ENCODE measurements at regions not wholly inside any gene's neighbourhood (a gene's known extent, or its start where the extent isn't known, plus 50 kb on each side); places are given as distances from the start of the nearest gene placed in this dataset.
"Not testable (repeated sequence)": the region's sequence is repeated elsewhere in the genome, so short reads cannot be mapped to it uniquely, and the experiment has no call there.

DNA sequence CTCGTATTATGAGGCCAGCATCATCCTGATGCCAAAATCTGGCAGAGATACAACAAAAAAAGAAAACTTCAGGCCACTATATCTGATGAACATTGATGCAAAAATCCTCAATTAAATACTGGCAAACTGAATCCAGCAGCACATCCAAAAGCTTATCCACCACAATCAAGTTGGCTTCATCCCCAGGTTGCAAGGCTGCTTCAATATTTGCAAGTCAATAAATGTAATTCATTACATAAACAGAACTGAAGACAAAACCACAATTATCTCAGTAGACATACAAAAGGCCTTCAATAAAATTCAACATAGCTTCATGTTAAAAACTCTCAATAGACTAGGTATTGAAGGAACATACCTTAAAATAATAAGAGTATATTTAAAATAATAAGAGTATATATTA, 815.3 kb upstream of the SLITRK1 start:
- not testable (repeated sequence) for DNase-seq

DNA sequence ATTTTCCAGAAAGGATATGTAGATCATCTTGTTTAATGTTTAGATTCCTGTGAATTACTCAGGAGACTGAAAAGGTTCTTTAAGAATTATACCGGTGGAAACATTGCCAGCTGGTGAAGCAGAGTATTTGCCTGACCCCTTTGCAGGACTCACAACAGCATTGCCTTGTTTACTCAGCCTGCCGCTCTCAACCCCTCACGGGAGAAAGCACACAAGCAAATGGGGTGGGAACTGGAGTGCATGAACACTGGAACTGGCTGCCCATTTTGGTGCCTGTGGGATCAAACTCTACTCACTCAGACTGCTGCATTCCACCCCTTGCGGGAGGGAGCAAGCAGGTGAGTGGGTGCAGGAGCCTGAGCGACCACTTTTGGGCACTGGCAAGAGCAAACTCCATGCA, 804.7 kb upstream of the SLITRK1 start:
- no peak for DNase-seq

DNA sequence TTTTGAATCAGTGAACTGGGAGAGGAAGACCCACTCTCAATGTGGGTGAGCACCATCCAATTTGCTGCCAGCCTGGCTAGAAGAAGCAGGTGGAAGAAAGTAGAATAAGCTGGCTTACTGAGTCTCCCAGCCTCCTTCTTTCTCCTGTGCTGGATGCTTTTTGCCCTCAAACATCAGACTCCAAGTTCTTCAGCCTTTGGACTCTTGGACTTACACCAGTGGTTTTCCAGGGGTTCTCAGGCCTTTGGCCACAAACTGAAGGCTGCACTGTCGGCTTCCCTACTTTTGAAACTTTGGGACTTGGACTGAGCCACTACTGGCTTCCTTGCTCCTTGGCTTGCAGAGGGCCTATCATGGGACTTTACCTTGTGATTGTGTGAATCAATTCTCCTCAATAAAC, 804.2 kb upstream of the SLITRK1 start:
- DNase-seq: no peak

GRCh38 chr13:84684804-84685203, 802.5 kb upstream of the SLITRK1 start:
- DNase-seq: no peak

GRCh38 chr13:84684048-84684662, 801.9 kb upstream of the SLITRK1 start:
- DNase-seq: no peak

DNA sequence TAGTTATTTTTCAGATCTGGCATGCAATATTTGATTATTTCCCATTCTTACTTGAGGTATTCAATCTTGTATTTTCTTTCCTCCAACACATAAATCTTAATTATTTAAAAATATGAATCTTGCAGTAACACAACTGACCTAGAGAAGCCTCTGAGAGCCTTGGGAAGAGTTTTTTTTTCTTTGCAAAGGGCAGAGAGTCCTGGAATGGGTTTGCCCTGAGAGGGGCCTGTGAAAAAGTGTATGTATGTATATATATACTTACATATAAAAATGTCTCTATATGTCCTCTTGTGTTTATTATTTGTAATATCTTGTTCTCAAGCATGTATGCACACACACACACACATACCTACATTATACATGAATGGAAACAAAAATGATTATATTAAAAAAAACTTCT, 801.2 kb upstream of the SLITRK1 start:
- no peak for DNase-seq

GRCh38 chr13:84677836-84678235, 795.6 kb upstream of the SLITRK1 start:
- no peak for DNase-seq

DNA sequence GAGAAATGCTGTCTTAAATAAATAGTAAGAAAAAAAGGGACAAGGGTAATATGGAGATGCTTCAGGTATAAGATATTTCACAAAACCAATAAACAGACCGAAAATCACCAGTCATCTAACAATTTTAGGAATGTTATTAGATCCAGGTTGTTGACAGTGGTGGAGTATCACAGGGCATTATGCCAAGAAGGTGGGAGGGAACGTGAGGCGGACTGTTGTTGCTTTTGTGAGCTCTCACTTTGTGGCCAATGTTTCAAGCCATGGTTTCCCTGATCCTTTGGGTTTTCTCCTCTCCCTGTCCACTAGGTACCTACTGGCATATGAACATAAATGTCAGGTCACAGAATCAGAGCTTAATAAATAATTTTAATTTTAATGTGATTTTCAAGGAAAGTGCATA, 790.3 kb upstream of the SLITRK1 start:
- no peak for DNase-seq

GRCh38 chr13:84670245-84670644, 788.0 kb upstream of the SLITRK1 start:
- DNase-seq: no peak

GRCh38 chr13:84668637-84669036, 786.4 kb upstream of the SLITRK1 start:
- DNase-seq: no peak

DNA sequence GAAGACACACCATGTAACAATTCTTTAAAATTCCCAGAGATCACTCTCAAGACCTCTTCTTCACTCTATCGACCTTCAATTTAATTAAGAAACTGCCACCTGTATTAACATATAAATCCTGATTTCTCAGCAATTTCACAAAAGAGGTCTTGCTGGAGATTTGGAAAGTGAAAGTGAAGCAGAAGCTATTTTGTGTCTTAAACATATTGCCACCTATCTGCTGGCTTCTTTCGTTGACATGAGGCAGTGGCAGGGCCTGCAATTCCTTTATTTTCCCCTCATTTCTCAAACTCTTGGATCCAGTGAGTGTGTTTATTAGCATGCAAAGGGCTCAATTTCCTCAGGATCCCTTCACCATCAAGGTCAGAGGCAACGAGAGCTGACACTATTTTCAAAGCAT, 780.2 kb upstream of the SLITRK1 start:
- no peak for DNase-seq

DNA sequence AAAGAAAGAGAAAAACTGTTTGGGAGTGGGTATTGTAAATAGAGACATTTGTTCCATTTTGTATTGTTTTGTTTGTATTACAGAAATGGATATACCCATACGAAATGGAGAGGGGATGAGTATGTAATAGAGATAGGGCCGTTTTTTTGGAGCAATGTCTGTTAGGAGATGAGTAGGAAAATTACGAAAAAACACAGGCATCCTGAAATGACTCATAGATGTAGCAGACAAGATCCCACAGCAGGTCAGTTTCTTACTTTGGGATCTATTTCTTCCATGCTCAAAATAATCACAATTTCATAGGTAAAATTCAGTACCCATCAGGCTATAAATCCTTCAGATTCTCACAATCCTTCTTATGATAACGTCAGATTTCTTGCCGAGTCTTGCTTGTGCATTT, 779.4 kb upstream of the SLITRK1 start:
- DNase-seq: no peak

DNA sequence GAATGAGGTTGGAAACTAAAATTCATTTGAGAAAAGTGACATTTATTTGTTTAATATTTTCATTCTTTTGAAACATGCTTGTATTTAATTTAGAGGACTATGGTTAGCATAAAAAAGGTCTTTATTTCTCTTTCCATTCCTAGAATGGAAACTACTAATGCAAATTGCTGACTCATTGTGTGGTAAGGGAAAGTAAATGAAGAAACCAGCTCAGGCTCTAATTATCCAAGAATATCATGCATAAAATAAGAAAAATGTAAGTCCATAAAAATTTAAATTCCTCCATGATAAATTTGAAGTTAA, 777.0 kb upstream of the SLITRK1 start:
- no peak for DNase-seq

GRCh38 chr13:84658491-84659358, 776.5 kb upstream of the SLITRK1 start:
- no peak for DNase-seq

DNA sequence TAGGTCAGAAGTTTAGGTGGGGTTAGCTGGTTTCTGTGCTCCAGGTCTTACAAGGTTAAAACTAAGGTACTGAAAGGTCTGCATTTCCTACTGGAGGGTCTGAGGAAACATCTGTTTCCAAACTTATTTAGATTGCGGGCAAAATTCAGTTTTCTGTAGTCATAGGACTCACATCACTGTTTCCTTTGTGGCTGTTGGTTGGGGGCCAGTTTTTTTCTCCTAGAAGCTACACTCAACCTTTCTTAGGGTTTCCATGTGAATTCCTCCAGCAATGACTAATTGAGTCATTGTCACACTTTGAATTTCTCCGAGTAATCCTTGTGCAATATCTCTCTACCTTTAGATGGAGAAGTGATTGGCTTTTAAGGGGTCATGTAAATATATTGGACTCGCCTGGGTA, 773.4 kb upstream of the SLITRK1 start:
- no peak for DNase-seq

DNA sequence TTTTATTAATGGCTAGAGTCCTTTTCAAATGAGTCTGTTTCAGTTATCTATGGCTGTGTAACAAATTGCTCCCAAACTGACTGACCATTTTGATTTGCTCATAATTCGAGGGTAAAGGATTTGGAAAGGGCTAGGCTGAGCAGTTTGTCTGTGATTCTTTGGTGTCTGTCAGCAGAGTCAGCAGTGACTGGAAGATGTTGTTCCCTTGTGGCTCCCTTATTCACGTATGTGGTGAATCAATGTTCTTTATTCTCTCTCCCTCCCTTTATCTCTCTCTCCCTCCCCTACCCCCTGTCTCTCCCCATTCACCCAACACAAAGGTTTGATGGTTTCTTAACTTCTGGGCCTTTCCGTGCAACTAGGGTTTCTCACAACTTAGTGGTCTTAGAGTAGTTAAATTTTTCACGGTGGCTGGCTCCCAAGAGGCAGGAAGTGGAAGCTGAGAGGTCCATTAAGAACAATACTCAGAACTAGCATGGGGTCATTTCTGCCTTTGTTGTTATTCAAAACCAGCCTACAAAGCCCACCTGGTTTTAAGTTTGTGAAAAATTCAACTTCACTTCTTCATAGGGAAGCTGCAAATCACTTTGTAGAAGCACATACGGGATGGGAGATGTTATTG, 772.5 kb upstream of the SLITRK1 start:
- no peak for DNase-seq

- DNase-seq: no peak
Measured at GRCh38 chr13:84653915-84654534, 771.8 kb upstream of the SLITRK1 start.

DNA sequence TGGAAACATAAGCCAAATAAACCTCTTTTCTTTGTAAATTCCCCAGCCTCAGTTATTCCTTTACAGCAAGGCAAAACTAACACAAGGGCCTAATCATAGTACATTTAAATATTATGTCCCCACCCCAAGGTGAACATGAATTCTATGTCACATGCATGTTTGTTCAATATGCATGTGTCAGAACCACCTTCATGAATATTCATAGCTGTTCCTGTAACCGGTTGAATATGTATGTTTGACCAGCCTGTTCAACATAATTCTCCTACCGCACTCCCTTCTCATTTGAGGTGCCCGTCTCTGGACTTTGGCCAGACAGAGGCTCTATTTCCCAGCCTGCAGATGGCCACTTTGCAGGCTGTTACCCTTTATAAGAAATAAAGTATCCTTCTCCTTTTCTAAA, 769.4 kb upstream of the SLITRK1 start:
- no peak for DNase-seq

GRCh38 chr13:84651288-84651687, 769.0 kb upstream of the SLITRK1 start:
- no peak for DNase-seq

DNA sequence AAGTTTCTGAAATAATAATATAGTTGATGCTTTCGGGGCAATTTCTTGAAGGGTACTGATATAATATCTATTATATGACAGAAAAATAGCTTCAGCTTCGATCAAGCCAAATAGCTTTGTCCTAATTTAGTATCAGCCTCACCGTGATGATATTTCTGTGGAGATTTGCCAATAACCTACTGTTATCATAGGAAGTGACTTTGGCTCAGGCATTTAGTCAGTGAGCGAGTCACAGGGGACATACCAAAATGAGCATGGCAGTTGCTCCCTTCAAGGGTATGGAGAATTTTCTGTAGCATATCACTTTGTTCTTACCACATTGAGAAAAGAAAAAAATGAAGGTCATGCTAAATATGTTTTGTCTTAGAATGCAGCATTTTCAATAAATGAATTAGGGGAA, 767.6 kb upstream of the SLITRK1 start:
- DNase-seq: no peak

- DNase-seq: no peak
Measured at GRCh38 chr13:84648069-84648640, 765.9 kb upstream of the SLITRK1 start.

DNA sequence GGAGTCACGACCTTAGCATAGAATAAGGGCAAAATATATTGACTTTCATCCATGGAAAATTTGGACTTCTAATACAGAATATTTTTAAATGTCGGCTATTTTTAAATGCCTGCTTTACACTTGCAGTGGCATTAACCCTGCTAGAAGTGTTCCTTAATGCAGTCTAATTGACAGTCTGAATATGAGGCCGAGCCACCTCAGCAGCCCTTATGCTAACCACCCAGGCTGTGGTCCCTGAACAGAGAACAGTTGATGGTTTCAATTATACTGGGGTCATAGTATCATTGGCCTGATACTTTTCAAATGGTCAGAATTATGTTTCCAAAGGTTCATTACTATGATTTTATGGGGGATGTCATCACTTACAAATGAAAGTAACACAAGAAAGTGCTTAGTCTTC, 764.7 kb upstream of the SLITRK1 start:
- DNase-seq: no peak

- DNase-seq: no peak
Measured at GRCh38 chr13:84645196-84646012, 763.1 kb upstream of the SLITRK1 start.
